GM12865 (cell line): ENCODE measurements at regions not wholly inside any gene's neighbourhood (a gene's known extent, or its start where the extent isn't known, plus 50 kb on each side); places are given as distances from the start of the nearest gene placed in this dataset.

Experiments used
- DNase-seq: peaks from one replicate; pipeline ENCODE4 v3.0.0; 2010; ENCODE audit warnings: low read depth
- H3K4me3 ChIP-seq: 2 replicates; pipeline ENCODE4 v1.5.1; 2011; ENCODE audit warnings: mild to moderate bottlenecking, low read depth, low read length, control low read depth
- TF ChIP-seq, protein P1 (sequence below): IDR thresholded peaks from 2 replicates; pipeline ENCODE4 v1.5.1; 2011; ENCODE audit warnings: low read length, control low read depth, low read depth, inconsistent platforms; ENCODE audit not compliant: insufficient read depth; ENCODE audit errors: missing control alignments

DNA sequence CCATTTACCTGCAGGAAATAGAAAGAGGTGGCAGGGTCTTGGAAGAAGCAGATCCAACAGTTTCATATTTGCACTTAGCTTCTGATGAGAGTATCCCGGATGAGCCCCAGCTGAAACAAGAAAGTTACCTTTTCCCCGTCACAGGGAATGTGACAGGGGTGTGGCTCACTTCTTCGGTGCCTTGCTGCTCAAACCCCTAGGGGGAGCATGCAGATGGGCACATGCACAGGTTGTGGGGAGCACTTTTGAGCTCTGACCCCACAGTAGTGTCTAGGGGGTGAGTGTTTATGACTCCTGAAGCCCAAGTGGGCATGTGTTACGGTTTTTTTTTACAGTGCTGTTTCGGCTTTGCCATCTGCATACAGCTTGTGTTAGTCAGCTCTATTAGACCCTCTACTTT is 1221.0 kb downstream of the JRKL start:
- DNase-seq: no peak
- TF ChIP-seq, protein P1, sequence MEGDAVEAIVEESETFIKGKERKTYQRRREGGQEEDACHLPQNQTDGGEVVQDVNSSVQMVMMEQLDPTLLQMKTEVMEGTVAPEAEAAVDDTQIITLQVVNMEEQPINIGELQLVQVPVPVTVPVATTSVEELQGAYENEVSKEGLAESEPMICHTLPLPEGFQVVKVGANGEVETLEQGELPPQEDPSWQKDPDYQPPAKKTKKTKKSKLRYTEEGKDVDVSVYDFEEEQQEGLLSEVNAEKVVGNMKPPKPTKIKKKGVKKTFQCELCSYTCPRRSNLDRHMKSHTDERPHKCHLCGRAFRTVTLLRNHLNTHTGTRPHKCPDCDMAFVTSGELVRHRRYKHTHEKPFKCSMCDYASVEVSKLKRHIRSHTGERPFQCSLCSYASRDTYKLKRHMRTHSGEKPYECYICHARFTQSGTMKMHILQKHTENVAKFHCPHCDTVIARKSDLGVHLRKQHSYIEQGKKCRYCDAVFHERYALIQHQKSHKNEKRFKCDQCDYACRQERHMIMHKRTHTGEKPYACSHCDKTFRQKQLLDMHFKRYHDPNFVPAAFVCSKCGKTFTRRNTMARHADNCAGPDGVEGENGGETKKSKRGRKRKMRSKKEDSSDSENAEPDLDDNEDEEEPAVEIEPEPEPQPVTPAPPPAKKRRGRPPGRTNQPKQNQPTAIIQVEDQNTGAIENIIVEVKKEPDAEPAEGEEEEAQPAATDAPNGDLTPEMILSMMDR: no peak
- H3K4me3 ChIP-seq: no peak overlapping the region

DNA sequence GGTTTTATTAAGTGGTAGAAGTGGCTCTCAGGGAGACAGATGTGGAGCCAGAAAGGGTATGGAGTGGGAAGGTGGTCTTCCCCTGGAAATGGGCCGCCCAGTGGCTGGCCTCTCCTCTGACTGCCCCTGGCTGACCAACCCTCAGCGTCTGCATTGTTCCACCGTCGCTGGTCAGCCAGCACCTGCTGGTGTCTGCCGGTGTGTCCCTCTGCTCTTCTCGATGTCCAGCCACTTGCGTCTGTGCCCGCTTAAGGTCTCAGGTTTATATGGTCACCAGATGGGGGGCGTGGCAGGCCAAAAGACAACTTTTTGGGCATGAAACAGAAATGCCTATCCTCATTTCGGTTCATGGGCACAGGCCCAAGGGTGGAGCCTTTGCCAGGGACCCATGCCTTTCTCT is 1221.5 kb downstream of the JRKL start:
- no peak for DNase-seq
- no peak overlapping the region for H3K4me3 ChIP-seq
- TF ChIP-seq, protein P1: no peak

DNA sequence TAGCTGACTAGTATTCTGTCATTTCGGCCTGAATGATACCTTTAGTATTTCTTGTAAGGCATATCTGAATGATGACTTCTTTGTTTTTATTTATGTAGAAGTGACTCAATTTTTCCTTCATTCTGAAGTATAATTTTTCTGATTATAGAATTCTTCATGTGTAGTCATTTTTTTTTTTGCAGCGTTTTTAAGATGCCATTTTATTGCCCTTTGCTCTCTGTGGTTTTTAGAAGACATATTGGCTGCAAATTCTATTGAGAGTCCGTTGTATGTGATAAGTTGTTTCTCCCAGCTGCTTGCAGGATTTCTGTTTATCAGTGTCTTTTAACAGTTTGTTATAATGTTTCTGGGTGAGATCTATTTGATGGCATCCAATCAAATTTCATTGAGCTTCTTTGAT is 1224.8 kb downstream of the JRKL start:
- no peak for DNase-seq

DNA sequence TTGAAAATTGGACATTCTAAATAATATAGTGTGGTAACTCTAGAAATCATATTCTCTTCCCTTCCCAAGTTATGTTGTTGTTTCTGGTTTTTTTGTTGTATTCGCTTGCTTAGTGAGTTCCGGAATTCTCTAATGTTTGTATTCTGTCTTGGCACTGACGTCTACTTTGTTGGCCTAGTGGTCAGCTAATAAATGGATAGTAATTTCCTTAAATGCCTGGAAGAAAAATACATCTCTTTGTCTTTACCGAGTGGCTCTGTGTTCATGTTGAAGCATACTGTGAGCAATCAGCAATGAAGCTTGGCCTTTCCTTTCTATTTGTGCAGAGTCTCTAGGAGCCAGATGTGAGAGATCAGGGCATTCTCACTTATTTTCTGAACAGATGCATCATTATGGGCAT is 1225.7 kb downstream of the JRKL start:
- DNase-seq: no peak
- TF ChIP-seq, protein P1: no peak

More for the DNA sequence above, 1224.8 kb downstream of the JRKL start:
- TF ChIP-seq, protein P1: no peak
- H3K4me3 ChIP-seq: no peak overlapping the region

DNA sequence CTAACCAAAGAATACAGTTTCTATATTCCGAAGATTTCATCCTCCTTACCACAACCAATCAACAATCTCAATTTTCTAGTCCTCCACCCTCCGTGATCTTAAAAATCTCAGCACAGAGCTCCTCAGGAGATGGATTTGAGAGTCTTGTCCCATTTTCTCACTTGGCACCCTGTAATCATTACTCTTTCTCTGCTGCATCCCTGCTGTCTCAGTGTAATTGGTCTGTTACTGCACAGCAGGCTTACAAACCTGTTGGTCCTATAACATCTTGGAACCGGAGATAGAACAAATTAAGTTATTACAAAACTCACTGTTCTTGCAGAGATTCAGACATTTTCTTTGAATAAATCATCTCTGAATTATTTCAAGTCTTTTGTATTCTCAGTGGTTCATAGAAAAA is 1227.2 kb downstream of the JRKL start:
- H3K4me3 ChIP-seq: no peak overlapping the region
- TF ChIP-seq, protein P1: no peak

More for the DNA sequence above, 1225.7 kb downstream of the JRKL start:
- no peak overlapping the region for H3K4me3 ChIP-seq

DNA sequence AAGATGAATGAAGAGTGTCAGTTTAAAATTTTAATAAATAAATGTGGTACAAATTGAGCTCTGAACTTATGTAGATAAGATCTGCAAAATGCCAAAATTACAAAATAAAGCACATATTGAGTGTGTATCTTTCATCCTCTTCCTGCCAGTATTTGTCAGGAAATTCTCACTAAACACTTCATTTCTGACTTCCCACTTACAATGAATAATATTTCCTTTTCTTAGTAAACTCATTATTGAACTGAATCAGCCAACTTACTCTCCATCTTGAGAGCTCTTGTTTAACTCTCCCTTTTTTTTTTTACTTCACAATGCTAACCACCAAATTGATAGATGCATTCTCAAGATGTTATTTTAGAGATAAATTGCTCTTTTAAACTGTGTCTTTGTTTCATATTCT is 1230.2 kb downstream of the JRKL start:
- TF ChIP-seq, protein P1: no peak
- no peak for DNase-seq

More for the DNA sequence above, 1227.2 kb downstream of the JRKL start:
- no peak for DNase-seq

DNA sequence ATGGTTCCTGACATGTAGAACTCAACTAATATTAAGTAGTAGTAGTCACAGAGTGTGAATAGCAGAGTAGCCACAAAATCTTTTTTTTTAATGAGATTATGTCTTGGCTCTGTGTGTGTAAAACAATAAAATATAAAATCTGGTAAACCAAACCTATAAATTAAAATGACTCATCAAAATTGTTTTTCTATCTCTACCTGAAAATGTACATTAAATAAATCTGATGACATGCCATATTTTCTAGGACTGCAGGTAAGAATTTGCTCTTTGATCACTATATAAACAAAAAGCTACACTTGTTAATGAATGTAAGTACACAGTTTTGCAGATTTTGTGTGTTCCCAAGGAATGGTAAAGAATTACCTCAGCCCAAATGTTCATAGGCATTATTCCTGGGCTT is 1231.5 kb downstream of the JRKL start:
- TF ChIP-seq, protein P1: no peak
- DNase-seq: no peak
- H3K4me3 ChIP-seq: no peak overlapping the region

More for the DNA sequence above, 1230.2 kb downstream of the JRKL start:
- H3K4me3 ChIP-seq: no peak overlapping the region
